ENCODE measurements at regions not wholly inside any gene's neighbourhood (a gene's known extent, or its start where the extent isn't known, plus 50 kb on each side); places are given as distances from the start of the nearest gene placed in this dataset.

DNA sequence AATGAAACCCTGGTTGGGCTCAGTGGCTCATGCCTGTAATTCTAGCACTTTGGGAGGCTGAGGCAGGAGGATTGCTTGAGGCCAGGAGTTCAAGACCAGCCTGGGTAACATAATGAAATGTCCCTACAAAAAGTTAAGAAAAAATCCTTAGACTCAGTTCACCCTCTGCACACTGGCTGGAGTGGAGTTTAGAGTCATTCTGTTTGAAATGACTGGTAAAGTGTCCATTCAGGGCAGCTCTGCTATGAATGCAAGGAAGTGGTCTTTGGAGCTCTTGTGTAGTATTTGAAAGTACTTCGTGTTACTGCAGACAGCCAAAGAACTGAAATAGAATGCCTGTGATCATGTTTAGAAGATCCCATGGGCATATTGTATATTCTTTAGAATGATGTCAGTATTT lies 466.5 kb downstream of the PCNX1 start:
- no peaks in the 10 kb centered on the region for H3K27me3 Mint-ChIP-seq
- peaks cover 28 to 30% (median 29%) of the 10 kb centered on the region in 3 donors for H3K4me1 Mint-ChIP-seq
- H3K27ac Mint-ChIP-seq: peak overlapping the region in 1 of 3 donors; percentile 67

GRCh38 chr14:71374989-71375388 lies 467.7 kb downstream of the PCNX1 start:
- Mint-ChIP-seq H3K4me3 (no peak overlapping the region), H3K27me3 (no peaks in the 10 kb centered on the region), H3K9me3 (peaks cover 0 to 2% (median 1%) of the 10 kb centered on the region in 3 donors), H3K27ac (no peak overlapping the region), H3K36me3 (peaks cover 8% of the 10 kb centered on the region), H3K4me1 (peaks cover 31 to 35% (median 34%) of the 10 kb centered on the region in 3 donors)

More for the DNA sequence above, 466.5 kb downstream of the PCNX1 start:
- no peak overlapping the region for H3K4me3 Mint-ChIP-seq
- H3K36me3 Mint-ChIP-seq: peaks cover 8% of the 10 kb centered on the region
- peaks cover 0 to 1% (median 0%) of the 10 kb centered on the region in 3 donors for H3K9me3 Mint-ChIP-seq

DNA sequence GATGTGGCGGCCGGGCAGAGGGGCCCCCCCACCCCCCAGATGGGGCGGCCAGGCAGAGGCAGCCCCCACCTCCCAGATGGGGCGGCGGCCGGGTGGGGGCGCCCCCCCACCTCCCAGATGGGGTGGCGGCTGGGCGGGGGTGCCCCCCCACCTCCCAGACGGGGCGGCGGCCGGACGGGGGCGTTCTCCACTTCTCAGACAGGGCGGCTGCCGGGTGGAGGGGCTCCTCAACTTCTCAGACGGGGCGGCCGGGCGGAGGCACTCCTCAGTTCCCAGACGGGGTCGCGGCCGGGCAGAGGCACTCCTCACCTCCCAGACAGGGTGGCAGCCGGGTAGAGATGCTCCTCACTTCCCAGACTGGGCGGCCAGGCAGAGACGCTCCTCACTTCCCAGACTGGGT lies 469.8 kb downstream of the PCNX1 start:
- Mint-ChIP-seq H3K36me3 (peaks cover 16% of the 10 kb centered on the region), H3K27ac (peak overlapping the region in 1 of 3 donors; percentile 95), H3K4me3 (peak overlapping the region in 1 of 4 donors; percentile 56), H3K4me1 (peaks cover 34 to 37% (median 35%) of the 10 kb centered on the region in 3 donors), H3K9me3 (peaks cover 0 to 2% (median 1%) of the 10 kb centered on the region in 3 donors), H3K27me3 (no peaks in the 10 kb centered on the region)

GRCh38 chr14:71380271-71380670 lies 473.0 kb downstream of the PCNX1 start:
- Mint-ChIP-seq H3K9me3 (peaks cover 0 to 2% (median 1%) of the 10 kb centered on the region in 3 donors), H3K27ac (peak overlapping the region in 1 of 3 donors; percentile 1), H3K36me3 (peaks cover 19% of the 10 kb centered on the region), H3K27me3 (no peaks in the 10 kb centered on the region), H3K4me1 (peaks cover 37 to 45% (median 42%) of the 10 kb centered on the region in 3 donors), H3K4me3 (peak overlapping the region in 1 of 4 donors; percentile 5)

DNA sequence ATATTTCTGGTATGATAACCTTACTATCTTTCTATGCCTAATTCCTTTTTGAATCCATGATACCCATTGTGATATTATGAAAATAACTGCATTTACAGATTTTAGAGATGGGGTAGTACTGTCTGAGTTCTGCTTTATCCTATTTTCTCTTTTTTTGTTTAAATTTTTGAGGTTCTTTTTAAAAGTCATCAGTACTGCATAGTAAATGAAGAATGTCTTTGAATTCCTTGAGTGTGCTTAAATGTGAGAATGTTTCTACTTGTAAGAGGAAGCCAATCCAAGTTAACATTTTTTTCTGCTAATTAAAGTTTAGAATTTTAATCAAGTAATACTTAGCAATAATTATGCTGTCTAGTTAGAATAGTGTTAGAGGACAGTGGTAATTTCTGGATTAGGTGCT lies 474.6 kb downstream of the PCNX1 start:
- Mint-ChIP-seq H3K36me3 (peaks cover 19% of the 10 kb centered on the region), H3K9me3 (peaks cover 0 to 2% (median 1%) of the 10 kb centered on the region in 3 donors), H3K4me3 (no peak overlapping the region), H3K27ac (peak overlapping the region in 1 of 3 donors; percentile 23), H3K4me1 (peaks cover 34 to 45% (median 42%) of the 10 kb centered on the region in 3 donors), H3K27me3 (no peaks in the 10 kb centered on the region)

- no peaks in the 10 kb centered on the region for H3K27me3 Mint-ChIP-seq
- no peak overlapping the region for H3K4me3 Mint-ChIP-seq
- peaks cover 0 to 2% (median 1%) of the 10 kb centered on the region in 3 donors for H3K9me3 Mint-ChIP-seq
- H3K36me3 Mint-ChIP-seq: peaks cover 19% of the 10 kb centered on the region
- peaks cover 35 to 45% (median 42%) of the 10 kb centered on the region in 3 donors for H3K4me1 Mint-ChIP-seq
- no peak overlapping the region for H3K27ac Mint-ChIP-seq
Observed at GRCh38 chr14:71382315-71382714, 475.1 kb downstream of the PCNX1 start.

GRCh38 chr14:71383510-71383909 lies 476.3 kb downstream of the PCNX1 start:
- no peaks in the 10 kb centered on the region for H3K27me3 Mint-ChIP-seq
- H3K4me3 Mint-ChIP-seq: no peak overlapping the region
- peaks cover 27 to 37% (median 33%) of the 10 kb centered on the region in 3 donors for H3K4me1 Mint-ChIP-seq
- peak overlapping the region in 1 of 3 donors; percentile 69 for H3K27ac Mint-ChIP-seq
- peaks cover 0 to 2% (median 0%) of the 10 kb centered on the region in 3 donors for H3K9me3 Mint-ChIP-seq
- peaks cover 16% of the 10 kb centered on the region for H3K36me3 Mint-ChIP-seq

DNA sequence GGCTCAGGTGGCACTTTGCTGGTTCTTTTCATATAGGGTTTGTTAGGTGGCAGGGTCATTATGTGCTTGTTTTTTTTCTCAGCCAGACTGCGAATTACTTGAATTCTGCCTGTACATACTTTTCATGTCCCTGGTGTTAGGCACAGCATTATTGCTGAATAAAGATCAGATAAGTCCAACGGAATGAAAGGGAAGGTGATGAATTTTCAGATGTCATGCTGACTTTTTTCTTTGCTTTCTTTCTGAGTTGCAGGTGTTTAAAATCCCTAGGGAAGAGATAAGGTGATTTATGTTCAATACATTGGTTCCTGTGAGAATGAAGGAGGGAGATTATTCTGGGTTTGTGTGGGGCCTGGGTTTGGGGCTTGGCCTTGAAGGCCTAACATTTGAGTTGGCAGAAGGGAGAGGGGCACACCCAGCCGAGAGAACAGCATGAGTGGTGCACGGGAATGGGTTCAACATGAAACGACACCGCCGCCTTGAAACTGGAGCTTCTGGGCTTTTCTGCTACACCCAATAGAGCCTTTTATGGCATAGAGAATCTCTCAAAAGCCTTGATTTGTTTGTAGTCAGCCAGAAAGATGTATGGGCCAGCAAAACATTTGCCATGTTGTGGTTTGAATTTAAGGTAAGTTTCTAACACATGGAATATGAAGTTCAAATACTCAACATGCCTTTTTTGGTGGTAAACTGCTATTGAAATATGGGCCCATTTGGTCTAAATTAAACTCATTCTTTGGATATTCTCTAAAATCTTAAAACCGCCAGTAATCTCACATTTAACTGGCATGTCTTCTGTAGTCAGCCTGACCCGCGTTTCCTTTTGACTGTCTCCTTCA lies 477.0 kb downstream of the PCNX1 start:
- Mint-ChIP-seq H3K36me3 (peaks cover 18% of the 10 kb centered on the region), H3K27ac (peak overlapping the region in 2 of 3 donors; percentile 59 to 69), H3K4me3 (no peak overlapping the region), H3K27me3 (no peaks in the 10 kb centered on the region), H3K9me3 (peaks cover 0 to 2% (median 0%) of the 10 kb centered on the region in 3 donors), H3K4me1 (peaks cover 24 to 31% (median 30%) of the 10 kb centered on the region in 3 donors)

GRCh38 chr14:71387753-71388152 lies 480.5 kb downstream of the PCNX1 start:
- H3K4me3 Mint-ChIP-seq: no peak overlapping the region
- H3K36me3 Mint-ChIP-seq: peaks cover 12% of the 10 kb centered on the region
- no peak overlapping the region for H3K27ac Mint-ChIP-seq
- H3K27me3 Mint-ChIP-seq: no peaks in the 10 kb centered on the region
- H3K4me1 Mint-ChIP-seq: peaks cover 29 to 36% (median 35%) of the 10 kb centered on the region in 3 donors
- H3K9me3 Mint-ChIP-seq: no peaks in the 10 kb centered on the region

- Mint-ChIP-seq H3K4me1 (peaks cover 24 to 33% (median 32%) of the 10 kb centered on the region in 3 donors), H3K36me3 (peaks cover 10% of the 10 kb centered on the region), H3K27me3 (no peaks in the 10 kb centered on the region), H3K27ac (no peak overlapping the region), H3K9me3 (no peaks in the 10 kb centered on the region), H3K4me3 (no peak overlapping the region)
Observed at GRCh38 chr14:71388336-71388735, 481.1 kb downstream of the PCNX1 start.

DNA sequence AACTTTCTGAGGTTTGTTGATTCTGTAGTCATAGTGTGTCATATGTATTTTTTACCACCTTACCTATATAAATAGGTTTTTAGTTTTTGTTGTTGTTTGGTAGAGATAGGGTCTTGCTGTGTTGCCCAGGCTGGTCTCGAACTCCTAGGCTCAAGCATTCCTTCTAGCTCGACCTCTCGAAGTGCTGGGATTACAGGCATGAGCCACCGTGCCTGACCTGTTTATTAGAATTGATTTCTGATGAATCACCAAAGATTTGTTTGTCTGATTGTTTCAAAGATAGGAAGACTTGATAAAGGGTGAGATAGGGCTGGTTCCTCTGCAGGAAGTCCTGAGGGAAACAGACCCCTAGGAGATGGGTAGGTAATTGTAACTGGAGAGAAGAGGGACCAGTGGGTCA lies 481.6 kb downstream of the PCNX1 start:
- peaks cover 8% of the 10 kb centered on the region for H3K36me3 Mint-ChIP-seq
- peaks cover 19 to 30% (median 28%) of the 10 kb centered on the region in 3 donors for H3K4me1 Mint-ChIP-seq
- no peak overlapping the region for H3K4me3 Mint-ChIP-seq

GRCh38 chr14:71394386-71394785 lies 487.1 kb downstream of the PCNX1 start:
- Mint-ChIP-seq H3K27ac (peak overlapping the region in 2 of 3 donors; percentile 27 to 44), H3K4me1 (peaks cover 30 to 53% (median 44%) of the 10 kb centered on the region in 3 donors), H3K4me3 (peak overlapping the region in 2 of 4 donors; percentile 23 to 49), H3K27me3 (no peaks in the 10 kb centered on the region), H3K9me3 (no peaks in the 10 kb centered on the region), H3K36me3 (peaks cover 4% of the 10 kb centered on the region)

More for the DNA sequence above, 481.6 kb downstream of the PCNX1 start:
- Mint-ChIP-seq H3K27ac (peak overlapping the region in 1 of 3 donors; percentile 37), H3K9me3 (no peaks in the 10 kb centered on the region), H3K27me3 (no peaks in the 10 kb centered on the region)

GRCh38 chr14:71395151-71395604 lies 487.9 kb downstream of the PCNX1 start:
- H3K9me3 Mint-ChIP-seq: no peaks in the 10 kb centered on the region
- no peaks in the 10 kb centered on the region for H3K27me3 Mint-ChIP-seq
- peaks cover 4% of the 10 kb centered on the region for H3K36me3 Mint-ChIP-seq
- H3K27ac Mint-ChIP-seq: peak overlapping the region in 2 of 3 donors; percentile 44 to 89
- H3K4me1 Mint-ChIP-seq: peaks cover 24 to 56% (median 48%) of the 10 kb centered on the region in 3 donors
- peak overlapping the region in 1 of 4 donors; percentile 28 for H3K4me3 Mint-ChIP-seq

DNA sequence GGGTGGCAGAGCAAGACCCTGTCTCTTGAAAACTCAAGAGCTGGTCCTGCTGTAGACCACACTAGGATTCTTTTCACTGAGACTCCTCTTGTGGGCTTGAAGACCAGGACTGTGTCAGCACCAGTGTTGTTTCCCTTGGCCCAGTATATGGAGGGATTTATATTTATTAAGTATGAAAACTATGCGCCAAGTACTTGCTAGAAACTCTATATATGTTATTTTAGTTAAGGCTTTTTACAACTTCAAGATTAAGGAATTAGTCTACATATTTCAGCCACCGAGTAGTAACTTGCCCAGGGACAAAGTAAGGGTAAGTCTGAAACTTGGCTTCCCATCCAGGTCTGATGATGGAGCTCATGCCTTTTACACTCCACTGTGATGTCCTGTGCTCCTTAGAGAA lies 488.4 kb downstream of the PCNX1 start:
- Mint-ChIP-seq H3K27ac (peak overlapping the region; percentile 36 to 89 (median 69)), H3K9me3 (no peaks in the 10 kb centered on the region), H3K4me3 (no peak overlapping the region), H3K36me3 (peaks cover 4% of the 10 kb centered on the region), H3K27me3 (no peaks in the 10 kb centered on the region), H3K4me1 (peaks cover 26 to 59% (median 47%) of the 10 kb centered on the region in 3 donors)

DNA sequence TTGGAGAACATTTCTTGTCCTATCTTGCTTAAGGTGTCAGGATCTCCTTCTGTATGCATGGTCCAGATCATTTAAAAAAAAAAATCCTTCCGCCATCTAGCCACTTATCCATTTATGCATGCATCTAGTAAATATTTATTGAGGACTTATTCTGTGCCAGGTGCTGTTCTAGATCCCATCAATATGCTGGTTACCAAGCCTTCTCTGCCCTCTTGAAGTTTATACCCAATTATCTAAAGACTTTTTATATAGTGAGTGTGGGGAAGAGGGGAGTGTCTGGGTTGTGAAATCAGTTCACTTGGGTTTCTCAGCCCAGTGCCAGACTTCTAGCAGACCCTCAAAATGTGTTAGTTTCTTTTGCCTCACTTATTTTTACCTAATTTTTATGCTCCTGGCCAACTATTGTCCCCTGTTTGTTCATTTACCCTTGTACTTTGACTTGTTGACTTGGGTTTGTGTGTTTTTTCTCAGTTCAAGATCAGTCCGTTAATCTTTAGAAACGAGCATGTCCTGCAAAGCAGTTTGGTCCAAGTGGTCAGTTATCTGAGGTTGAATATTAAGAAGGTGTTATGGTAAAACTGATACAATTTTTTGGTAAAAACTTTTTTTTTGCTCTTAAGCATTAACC lies 488.9 kb downstream of the PCNX1 start:
- H3K4me1 Mint-ChIP-seq: peaks cover 30 to 64% (median 48%) of the 10 kb centered on the region in 3 donors

More for the DNA sequence above, 488.9 kb downstream of the PCNX1 start:
- no peaks in the 10 kb centered on the region for H3K27me3 Mint-ChIP-seq
- peaks cover 4% of the 10 kb centered on the region for H3K36me3 Mint-ChIP-seq
- H3K9me3 Mint-ChIP-seq: no peaks in the 10 kb centered on the region
- H3K4me3 Mint-ChIP-seq: no peak overlapping the region
- peak overlapping the region; percentile 36 to 89 (median 69) for H3K27ac Mint-ChIP-seq

All from IgD-negative memory B cell (primary cell).